IMR-90 (cell line): ENCODE measurements at regions not wholly inside any gene's neighbourhood (a gene's known extent, or its start where the extent isn't known, plus 50 kb on each side); places are given as distances from the start of the nearest gene placed in this dataset.

Experiments used
- BHLHE40 ChIP-seq: fragments of 150-350 bp; IDR thresholded peaks from 2 replicates; pipeline ENCODE4 v1.6.1; 2016; ENCODE audit warnings: mild to moderate bottlenecking, low read depth, low read length
- CEBPB ChIP-seq: IDR thresholded peaks from 2 replicates; pipeline ENCODE4 v1.6.1; 2012; ENCODE audit warnings: low read depth, low read length, improper control_type of control experiment
- CHD1 ChIP-seq: IDR thresholded peaks from 2 replicates; pipeline ENCODE4 v1.6.1; 2012; ENCODE audit warnings: low read depth, low read length, improper control_type of control experiment
- FOS ChIP-seq: fragments of 150-350 bp; IDR thresholded peaks from 2 replicates; pipeline ENCODE4 v1.6.1; 2016; ENCODE audit warnings: low read depth, low read length
- MAZ ChIP-seq: IDR thresholded peaks from 2 replicates; pipeline ENCODE4 v1.6.1; 2012; ENCODE audit warnings: low read depth, mild to moderate bottlenecking, low read length, improper control_type of control experiment, moderate library complexity, borderline replicate concordance
- POLR2A ChIP-seq: IDR thresholded peaks from 2 replicates; pipeline ENCODE4 v1.6.1; 2012; ENCODE audit warnings: mild to moderate bottlenecking, low read depth, low read length
- RAD21 ChIP-seq: IDR thresholded peaks from 2 replicates; pipeline ENCODE4 v1.6.1; 2012; ENCODE audit warnings: low read length, improper control_type of control experiment
- RCOR1 ChIP-seq: IDR thresholded peaks from 2 replicates; pipeline ENCODE4 v1.6.1; 2012; ENCODE audit warnings: mild to moderate bottlenecking, low read length, improper control_type of control experiment; ENCODE audit not compliant: insufficient replicate concordance
- TF ChIP-seq, protein P1 (sequence below): fragments of 150-350 bp; IDR thresholded peaks from 2 replicates; pipeline ENCODE4 v1.6.1; 2017; ENCODE audit warnings: mild to moderate bottlenecking, antibody characterized with exemption, low read length, low read depth
- TF ChIP-seq, protein P2 (sequence below): conservative IDR thresholded peaks from 2 replicates; pipeline ENCODE4 v1.5.1; 2012; ENCODE audit warnings: mild to moderate bottlenecking, low read depth, low read length, improper control_type of control experiment

GRCh38 chr16:8426569-8426968 is 163.7 kb downstream of the TMEM114 start:
- TF ChIP-seq, protein P1, sequence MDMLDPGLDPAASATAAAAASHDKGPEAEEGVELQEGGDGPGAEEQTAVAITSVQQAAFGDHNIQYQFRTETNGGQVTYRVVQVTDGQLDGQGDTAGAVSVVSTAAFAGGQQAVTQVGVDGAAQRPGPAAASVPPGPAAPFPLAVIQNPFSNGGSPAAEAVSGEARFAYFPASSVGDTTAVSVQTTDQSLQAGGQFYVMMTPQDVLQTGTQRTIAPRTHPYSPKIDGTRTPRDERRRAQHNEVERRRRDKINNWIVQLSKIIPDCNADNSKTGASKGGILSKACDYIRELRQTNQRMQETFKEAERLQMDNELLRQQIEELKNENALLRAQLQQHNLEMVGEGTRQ = no peak
- TF ChIP-seq BHLHE40 (no peak), CEBPB (no peak), POLR2A (no peak), MAZ (no peak), RCOR1 (no peak), RAD21 (no peak), CHD1 (no peak), FOS (no peak)
- TF ChIP-seq, protein P2, sequence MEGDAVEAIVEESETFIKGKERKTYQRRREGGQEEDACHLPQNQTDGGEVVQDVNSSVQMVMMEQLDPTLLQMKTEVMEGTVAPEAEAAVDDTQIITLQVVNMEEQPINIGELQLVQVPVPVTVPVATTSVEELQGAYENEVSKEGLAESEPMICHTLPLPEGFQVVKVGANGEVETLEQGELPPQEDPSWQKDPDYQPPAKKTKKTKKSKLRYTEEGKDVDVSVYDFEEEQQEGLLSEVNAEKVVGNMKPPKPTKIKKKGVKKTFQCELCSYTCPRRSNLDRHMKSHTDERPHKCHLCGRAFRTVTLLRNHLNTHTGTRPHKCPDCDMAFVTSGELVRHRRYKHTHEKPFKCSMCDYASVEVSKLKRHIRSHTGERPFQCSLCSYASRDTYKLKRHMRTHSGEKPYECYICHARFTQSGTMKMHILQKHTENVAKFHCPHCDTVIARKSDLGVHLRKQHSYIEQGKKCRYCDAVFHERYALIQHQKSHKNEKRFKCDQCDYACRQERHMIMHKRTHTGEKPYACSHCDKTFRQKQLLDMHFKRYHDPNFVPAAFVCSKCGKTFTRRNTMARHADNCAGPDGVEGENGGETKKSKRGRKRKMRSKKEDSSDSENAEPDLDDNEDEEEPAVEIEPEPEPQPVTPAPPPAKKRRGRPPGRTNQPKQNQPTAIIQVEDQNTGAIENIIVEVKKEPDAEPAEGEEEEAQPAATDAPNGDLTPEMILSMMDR = no peak
